NCI-H446 (cell line): ENCODE measurements at regions not wholly inside any gene's neighbourhood (a gene's known extent, or its start where the extent isn't known, plus 50 kb on each side); places are given as distances from the start of the nearest gene placed in this dataset.
"Not testable (repeated sequence)": the region's sequence is repeated elsewhere in the genome, so short reads cannot be mapped to it uniquely, and the experiment has no call there.

Experiments
- DNase-seq, 2 experiments: peaks; one replicate each; lab custom pipeline; 2025; lab: John Stamatoyannopoulos, UW

GRCh38 chr1:195933835-195934234 is 674.4 kb downstream of the KCNT2 start:
- no peak for DNase-seq

DNA sequence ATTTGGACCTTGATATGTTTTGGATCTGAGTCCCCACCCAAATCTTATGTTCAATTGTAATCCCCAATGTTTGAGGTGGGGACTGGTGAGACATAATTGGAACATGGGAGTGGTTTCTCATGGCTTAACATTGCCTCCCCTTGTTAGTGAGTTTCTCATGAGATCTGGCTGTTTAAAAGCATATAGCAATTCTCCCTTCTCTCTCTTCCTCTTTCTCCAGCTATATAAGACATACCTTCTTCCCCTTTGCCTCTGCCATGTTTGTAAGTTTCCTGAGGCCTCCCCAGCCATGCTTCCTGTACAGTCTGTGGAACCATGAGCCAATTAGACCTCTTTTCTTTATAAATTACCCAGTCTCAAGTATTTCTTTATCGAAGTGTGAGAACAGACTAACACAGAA is 692.4 kb downstream of the KCNT2 start:
- DNase-seq = no peak

DNA sequence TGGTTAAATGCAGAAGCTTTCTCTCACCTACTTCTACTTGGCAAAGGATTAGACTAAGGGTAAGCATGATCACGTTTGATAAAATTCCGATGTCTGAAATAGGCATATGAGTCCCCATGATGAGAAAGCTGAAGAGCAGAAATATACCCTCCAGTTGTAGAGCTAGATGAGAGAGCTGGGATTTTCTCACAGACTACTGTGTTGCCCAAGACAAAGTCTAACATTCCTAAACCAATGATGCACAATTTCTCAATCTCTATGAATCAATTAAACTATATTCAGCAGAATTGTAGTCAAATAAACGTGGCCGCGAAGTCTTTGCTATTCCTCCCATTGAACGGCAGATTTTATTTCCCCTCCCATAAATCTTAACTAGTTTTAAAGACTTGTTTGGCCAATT is 699.2 kb downstream of the KCNT2 start:
- no peak for DNase-seq

GRCh38 chr1:195908121-195908520 is 700.1 kb downstream of the KCNT2 start:
- DNase-seq = no peak

GRCh38 chr1:195903203-195903602 is 705.0 kb downstream of the KCNT2 start:
- no peak for DNase-seq

GRCh38 chr1:195902779-195903178 is 705.5 kb downstream of the KCNT2 start:
- DNase-seq = no peak

DNA sequence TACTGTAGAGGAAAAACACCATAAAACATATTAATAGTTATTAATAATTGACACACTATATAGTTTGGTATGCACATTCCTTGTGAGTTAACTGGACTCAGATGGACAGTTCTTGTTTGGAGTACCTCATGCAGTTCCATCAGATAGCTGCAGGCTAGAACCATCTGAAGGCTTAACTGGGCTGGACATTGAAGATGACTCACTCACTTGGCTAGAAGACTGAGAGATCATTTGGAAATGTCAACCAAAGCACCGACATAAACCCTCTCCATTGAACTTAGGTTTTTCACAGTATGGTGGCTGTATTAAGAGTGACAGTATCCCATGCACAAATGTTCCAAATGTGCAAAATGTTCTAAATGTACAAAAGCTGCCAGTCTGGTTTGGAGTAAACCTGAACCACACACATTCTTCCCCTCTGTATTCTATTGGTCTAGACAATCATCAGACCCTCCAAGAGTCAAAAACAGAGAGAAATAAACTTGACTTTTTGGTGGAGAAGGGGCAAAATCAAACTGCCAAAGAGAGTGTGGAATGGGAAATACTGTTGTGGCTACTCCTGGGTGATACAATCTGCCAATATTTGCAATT is 708.4 kb downstream of the KCNT2 start:
- no peak for DNase-seq

GRCh38 chr1:195898924-195899323 is 709.3 kb downstream of the KCNT2 start:
- no peak for DNase-seq

DNA sequence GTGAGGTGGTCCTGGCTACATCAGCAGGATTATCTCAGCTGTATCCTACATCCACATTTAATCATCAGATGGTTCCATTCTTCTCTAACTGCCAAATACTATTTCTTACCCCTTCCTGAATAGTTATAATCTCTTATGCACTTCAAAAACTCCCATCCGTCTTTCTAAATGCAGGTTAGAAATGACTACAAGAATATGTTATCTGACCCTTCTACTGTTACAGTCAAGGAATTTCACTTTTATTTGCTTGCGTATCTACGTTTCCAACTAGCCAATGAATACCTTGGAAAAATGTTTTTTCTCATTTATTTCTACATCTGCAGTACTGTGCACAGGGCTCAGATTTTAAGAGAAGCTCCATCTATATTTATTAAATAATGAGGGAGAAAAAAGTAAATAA is 709.9 kb downstream of the KCNT2 start:
- no peak for DNase-seq

- no peak for DNase-seq
Measured at GRCh38 chr1:195897076-195897475, 711.2 kb downstream of the KCNT2 start.

- DNase-seq = no peak
Measured at GRCh38 chr1:195894411-195894810, 713.8 kb downstream of the KCNT2 start.

DNA sequence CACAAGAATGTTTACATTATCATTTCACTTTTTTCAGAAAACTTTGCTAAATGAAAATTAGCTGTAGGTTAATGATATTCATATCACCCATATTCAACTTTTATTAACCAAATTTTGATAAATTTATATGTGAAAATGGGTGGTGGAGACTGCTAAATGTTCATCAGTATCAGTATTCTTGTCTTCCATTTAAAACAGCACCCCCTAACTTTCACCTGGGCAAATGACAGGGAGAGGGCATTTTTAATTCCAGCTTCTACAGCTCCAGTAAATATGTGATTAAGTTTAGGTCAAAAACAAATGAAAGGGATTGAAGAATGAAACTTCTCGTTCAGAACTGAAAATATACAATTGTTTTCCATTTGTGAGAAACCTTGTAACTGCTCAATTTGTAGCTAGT is 722.2 kb downstream of the KCNT2 start:
- no peak for DNase-seq

GRCh38 chr1:195878478-195878877 is 729.8 kb downstream of the KCNT2 start:
- no peak for DNase-seq

GRCh38 chr1:195876792-195877191 is 731.4 kb downstream of the KCNT2 start:
- no peak for DNase-seq

DNA sequence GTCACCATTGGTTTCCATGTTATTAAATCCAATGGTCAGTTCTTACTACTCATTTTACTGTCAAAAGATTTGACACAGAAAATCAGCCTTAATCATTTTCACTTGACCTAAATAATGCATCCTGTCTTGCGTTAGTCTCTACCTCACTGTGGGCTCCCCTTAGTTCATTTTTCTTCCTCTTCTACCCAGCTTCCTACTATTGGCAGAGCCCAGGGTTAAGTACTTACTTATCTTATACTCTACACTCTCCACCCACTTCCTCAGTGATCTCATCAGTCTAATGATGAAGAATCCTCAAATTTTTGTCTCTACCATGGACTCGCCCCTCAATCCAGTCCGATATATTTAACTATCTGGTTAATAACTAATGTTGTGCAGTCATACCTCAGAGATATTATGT is 735.9 kb downstream of the KCNT2 start:
- DNase-seq = no peak

GRCh38 chr1:195867638-195868037 is 740.6 kb downstream of the KCNT2 start:
- no peak for DNase-seq

DNA sequence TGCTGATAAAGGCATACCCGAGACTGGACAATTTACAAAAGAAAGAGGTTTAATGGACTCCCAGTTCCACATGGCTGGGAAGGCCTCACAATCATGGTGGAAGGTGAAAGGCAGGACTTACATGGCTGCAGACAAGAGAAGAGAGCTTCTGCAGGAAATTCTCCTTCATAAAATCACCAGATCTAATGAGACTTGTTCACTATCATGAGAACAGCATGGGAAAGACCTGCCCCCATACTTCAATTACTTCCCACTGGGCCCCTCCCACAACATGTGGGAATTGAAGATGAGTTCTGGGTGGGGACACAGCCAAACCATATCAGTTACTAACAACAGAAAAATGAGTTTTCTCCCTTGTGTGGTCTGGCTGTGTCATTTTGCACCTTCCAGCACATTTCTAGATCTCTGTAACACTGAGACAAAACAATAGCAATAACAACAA is 741.4 kb downstream of the KCNT2 start:
- DNase-seq = no peak

DNA sequence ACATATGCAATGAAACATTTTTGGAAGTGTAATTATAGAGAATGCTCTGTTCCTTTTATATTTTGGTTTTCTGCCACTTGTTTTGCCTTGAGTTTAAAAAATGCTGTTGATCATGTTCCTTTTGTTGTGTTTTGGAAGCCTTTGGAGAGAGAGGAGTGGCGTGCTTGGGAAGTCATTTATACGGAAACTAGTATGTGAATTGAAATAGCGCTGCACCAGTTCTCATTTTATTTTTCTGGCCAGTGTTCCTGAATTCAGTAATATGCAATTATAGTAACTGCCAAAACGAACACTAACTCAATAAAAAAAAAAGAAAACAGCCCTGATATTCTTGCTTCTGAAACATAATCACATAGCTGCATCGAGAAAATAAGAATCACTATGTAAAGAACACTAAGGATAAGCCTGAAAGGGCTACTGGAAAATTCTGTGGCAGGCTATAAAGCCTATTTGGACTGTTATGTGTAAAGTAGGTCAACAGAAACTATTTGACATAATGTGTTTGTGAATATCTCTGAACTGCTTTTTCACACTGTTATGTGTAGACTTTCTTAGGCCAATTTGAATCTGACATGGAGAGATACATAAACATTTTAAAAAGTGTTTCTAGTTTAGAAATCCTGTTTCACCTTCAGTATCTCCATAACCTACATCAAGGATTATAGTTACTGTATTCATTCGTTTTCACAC is 742.0 kb downstream of the KCNT2 start:
- no peak for DNase-seq

- DNase-seq = no peak
Measured at GRCh38 chr1:195851804-195852203, 756.4 kb downstream of the KCNT2 start.

DNA sequence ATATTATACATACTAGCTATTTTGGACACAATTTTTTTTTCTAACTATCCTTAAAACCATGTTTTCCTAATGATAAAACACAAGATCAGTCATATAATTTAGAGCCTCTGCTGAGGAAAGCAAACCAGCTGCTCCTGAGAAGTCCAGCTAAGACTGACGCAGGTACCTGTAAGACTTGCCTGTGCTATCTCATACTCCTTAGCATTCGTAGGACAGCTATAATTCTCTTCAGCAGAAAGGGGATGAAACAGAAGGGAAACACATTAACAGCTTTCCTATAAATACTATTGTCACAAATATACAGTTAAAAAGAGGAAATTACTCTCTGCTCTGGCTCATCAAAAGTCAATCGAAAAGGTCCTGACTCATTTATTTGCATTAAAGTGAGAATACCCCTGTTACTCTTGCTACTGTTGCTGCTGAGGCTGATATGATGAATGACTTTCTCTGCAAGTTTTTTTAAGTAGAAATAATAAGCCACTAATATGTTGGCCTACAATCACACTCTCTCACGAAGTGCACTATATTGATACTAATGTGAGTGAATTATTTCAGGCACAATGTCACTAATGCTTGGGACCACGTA is 757.1 kb downstream of the KCNT2 start:
- no peak for DNase-seq

GRCh38 chr1:195849180-195849579 is 759.1 kb downstream of the KCNT2 start:
- DNase-seq = no peak

- not testable (repeated sequence) for DNase-seq
Measured at GRCh38 chr1:195847957-195848875, 760.0 kb downstream of the KCNT2 start.

DNA sequence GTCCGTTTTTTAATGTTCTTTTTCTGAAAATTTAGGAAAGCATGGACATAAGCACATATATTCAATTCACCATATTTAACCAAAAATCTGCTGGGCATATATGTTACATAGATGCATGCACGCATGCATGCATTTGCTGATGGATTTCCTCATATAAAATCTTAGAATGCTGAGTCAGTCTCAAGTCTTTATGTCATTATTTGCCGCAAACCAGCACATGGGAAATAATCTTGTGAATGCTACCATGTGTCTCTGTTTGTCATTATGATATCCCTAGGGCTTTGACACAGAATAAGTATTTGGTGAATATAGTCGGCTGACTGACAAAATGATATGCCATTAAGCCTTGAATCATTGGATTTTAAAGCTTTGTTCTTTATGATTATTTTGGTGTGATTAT is 776.5 kb downstream of the KCNT2 start:
- DNase-seq = peak in 1 of 2 experiments; percentile 2
